HEK293T (cell line): ENCODE measurements at regions not wholly inside any gene's neighbourhood (a gene's known extent, or its start where the extent isn't known, plus 50 kb on each side); places are given as distances from the start of the nearest gene placed in this dataset.

Source experiments
- ARNT ChIP-seq: fragments of 450-650 bp; IDR thresholded peaks from 2 replicates; pipeline ENCODE4 v1.6.1; 2017; ENCODE audit warnings: mild to moderate bottlenecking
- CTBP1 ChIP-seq: fragments of 450-650 bp; IDR thresholded peaks from 2 replicates; pipeline ENCODE4 v1.6.1; 2016; ENCODE audit warnings: borderline replicate concordance
- ELF4 ChIP-seq: fragments of 450-650 bp; IDR thresholded peaks from 2 replicates; pipeline ENCODE4 v1.6.1; 2017; ENCODE audit warnings: antibody characterized with exemption
- FOXM1 ChIP-seq: fragments of 450-650 bp; IDR thresholded peaks from 2 replicates; pipeline ENCODE4 v1.6.1; 2017; ENCODE audit warnings: mild to moderate bottlenecking, borderline replicate concordance
- HDGF ChIP-seq: fragments of 450-650 bp; IDR thresholded peaks from 2 replicates; pipeline ENCODE4 v1.6.1; 2017; ENCODE audit warnings: antibody characterized with exemption, borderline replicate concordance
- LEF1 ChIP-seq: fragments of 450-650 bp; IDR thresholded peaks from 2 replicates; pipeline ENCODE4 v1.6.1; 2017; ENCODE audit warnings: mild to moderate bottlenecking, borderline replicate concordance
- SP1 ChIP-seq: fragments of 450-650 bp; IDR thresholded peaks from 2 replicates; pipeline ENCODE4 v1.6.1; 2017
- SUZ12 ChIP-seq: fragments of 450-650 bp; IDR thresholded peaks from 2 replicates; pipeline ENCODE4 v1.6.1; 2016; ENCODE audit warnings: mild to moderate bottlenecking
- TARDBP ChIP-seq: fragments of 450-650 bp; IDR thresholded peaks from 2 replicates; pipeline ENCODE4 v1.6.1; 2016

- TF ChIP-seq SUZ12: no peak
- TF ChIP-seq ARNT: no peak
- TF ChIP-seq ELF4: no peak
- no peak for TF ChIP-seq CTBP1
- no peak for TF ChIP-seq LEF1
- TF ChIP-seq HDGF: no peak
- TF ChIP-seq SP1: no peak
- no peak for TF ChIP-seq TARDBP
- TF ChIP-seq FOXM1: no peak
These were observed 158.1 kb upstream of the IGSF21 start for GRCh38 chr1:17949511-17949910.
